Skeletal muscle satellite cell (primary cell): ENCODE measurements at regions not wholly inside any gene's neighbourhood (a gene's known extent, or its start where the extent isn't known, plus 50 kb on each side); places are given as distances from the start of the nearest gene placed in this dataset.

Source experiments
- H3K27me3 ChIP-seq: 2 replicates; pipeline ENCODE4 v1.7.0; 2013; ENCODE audit warnings: low read length; ENCODE audit not compliant: control insufficient read depth, insufficient read depth
- H3K36me3 ChIP-seq: 2 replicates; pipeline ENCODE4 v1.7.0; 2013; ENCODE audit warnings: mild to moderate bottlenecking, control low read depth, low read length; ENCODE audit not compliant: insufficient read depth
- H3K4me1 ChIP-seq: 2 replicates; pipeline ENCODE4 v1.7.0; 2013; ENCODE audit warnings: low read length; ENCODE audit not compliant: control insufficient read depth, insufficient read depth
- H3K4me2 ChIP-seq: 2 replicates; pipeline ENCODE4 v1.7.0; 2013; ENCODE audit warnings: mild to moderate bottlenecking, low read length
- H3K4me3 ChIP-seq: 2 replicates; pipeline ENCODE4 v1.7.0; 2013; ENCODE audit warnings: low read length
- H3K9ac ChIP-seq: 2 replicates; pipeline ENCODE4 v1.7.0; 2013; ENCODE audit warnings: mild to moderate bottlenecking, low read depth, low read length, moderate library complexity
- H3K9me3 ChIP-seq: replicated peaks from 2 replicates; pipeline ENCODE4 v1.7.0; 2013; ENCODE audit warnings: mild to moderate bottlenecking, control low read depth, low read length

- no peak overlapping the region for H3K4me2 ChIP-seq
- no peak overlapping the region for H3K4me3 ChIP-seq
- H3K27me3 ChIP-seq: peaks cover 16% of the 10 kb centered on the region
- H3K36me3 ChIP-seq: no peaks in the 10 kb centered on the region
- no peak overlapping the region for H3K9ac ChIP-seq
- H3K9me3 ChIP-seq: no peaks in the 10 kb centered on the region
- peaks cover 9% of the 10 kb centered on the region for H3K4me1 ChIP-seq
These were observed 140.8 kb downstream of the VEGFA start for GRCh38 chr6:43910638-43911353.

- no peak overlapping the region for H3K4me3 ChIP-seq
- peaks cover 9% of the 10 kb centered on the region for H3K4me1 ChIP-seq
- H3K9me3 ChIP-seq: no peaks in the 10 kb centered on the region
- H3K4me2 ChIP-seq: no peak overlapping the region
- H3K27me3 ChIP-seq: peaks cover 16% of the 10 kb centered on the region
- no peaks in the 10 kb centered on the region for H3K36me3 ChIP-seq
- no peak overlapping the region for H3K9ac ChIP-seq
These were observed 140.2 kb downstream of the VEGFA start for GRCh38 chr6:43910149-43910637.

DNA sequence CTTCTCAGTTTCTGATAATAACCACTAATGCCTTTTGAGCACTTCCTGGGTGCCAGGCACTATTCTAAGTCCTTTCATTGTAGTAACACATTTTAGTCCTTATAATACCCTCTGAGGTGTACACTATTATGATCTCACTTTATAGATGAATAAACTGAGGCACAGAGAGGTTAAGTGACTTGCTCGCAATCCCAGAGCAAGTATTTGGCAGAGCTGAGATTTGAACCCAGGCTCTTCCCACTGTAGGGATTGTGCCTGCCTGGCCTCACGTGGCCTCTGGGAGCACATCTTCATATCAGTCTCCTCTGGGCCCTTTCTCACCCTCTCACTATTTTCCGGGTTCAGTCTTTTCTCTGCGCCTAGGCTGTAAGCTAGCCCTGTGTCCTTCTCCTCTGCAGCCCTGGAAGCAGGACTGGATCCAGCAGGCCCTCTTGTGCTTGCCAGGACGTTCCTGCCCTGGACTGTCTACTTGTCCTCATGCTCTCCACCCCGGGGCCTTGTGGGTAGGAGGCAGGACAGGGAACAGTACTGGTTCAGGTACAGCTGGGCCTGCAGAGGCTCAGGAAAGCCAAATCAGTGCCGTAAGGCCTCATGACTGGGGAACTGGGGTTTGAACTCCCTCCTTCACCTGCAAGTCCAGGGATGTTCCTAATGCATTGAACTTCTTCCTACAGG, 139.6 kb downstream of the VEGFA start:
- Histone ChIP-seq H3K4me3 (no peak overlapping the region), H3K9ac (no peak overlapping the region), H3K4me1 (peaks cover 9% of the 10 kb centered on the region), H3K36me3 (no peaks in the 10 kb centered on the region), H3K4me2 (no peak overlapping the region), H3K27me3 (peaks cover 16% of the 10 kb centered on the region), H3K9me3 (no peaks in the 10 kb centered on the region)

DNA sequence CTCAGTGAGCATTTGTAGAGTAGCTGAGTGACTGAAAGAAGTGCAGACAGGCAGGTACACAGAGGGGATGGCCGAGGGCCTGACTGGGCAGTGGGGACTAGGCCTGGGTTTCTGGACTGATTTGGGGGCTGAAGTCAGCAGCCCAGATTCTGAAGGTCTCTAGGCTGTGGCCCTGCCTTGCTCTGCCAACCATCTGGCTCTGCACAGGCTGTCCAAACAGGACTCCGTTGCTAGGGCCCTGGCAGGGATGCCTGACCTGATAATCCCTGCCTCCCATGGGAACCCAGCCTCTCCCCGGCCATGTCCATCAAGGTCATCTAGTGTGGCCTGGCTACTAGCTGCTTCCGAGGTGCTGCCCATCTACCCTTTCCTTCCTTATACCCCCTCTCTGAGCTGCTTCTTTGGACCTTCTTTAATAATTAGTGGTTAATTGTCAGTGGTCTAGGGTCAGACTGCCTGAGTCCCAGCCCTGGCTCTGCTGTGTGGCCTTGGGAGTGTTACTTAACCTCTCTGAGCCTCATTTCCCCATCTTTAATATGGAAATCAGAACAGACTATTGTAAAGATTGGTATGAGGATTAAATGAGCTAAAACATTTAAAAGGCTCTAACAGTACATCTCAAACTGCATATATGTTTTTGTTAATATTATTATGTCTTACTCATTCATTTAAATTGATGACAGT, 137.9 kb downstream of the VEGFA start:
- Histone ChIP-seq H3K27me3 (peaks cover 16% of the 10 kb centered on the region), H3K36me3 (no peaks in the 10 kb centered on the region), H3K4me1 (no peaks in the 10 kb centered on the region), H3K4me2 (no peak overlapping the region), H3K9ac (no peak overlapping the region), H3K9me3 (no peaks in the 10 kb centered on the region), H3K4me3 (no peak overlapping the region)

GRCh38 chr6:43907312-43907711, 137.3 kb downstream of the VEGFA start:
- Histone ChIP-seq H3K9me3 (no peaks in the 10 kb centered on the region), H3K36me3 (no peaks in the 10 kb centered on the region), H3K4me3 (no peak overlapping the region), H3K9ac (no peak overlapping the region), H3K27me3 (peaks cover 19% of the 10 kb centered on the region), H3K4me1 (no peaks in the 10 kb centered on the region), H3K4me2 (no peak overlapping the region)

GRCh38 chr6:43904311-43905123, 134.5 kb downstream of the VEGFA start:
- no peaks in the 10 kb centered on the region for H3K36me3 ChIP-seq
- no peaks in the 10 kb centered on the region for H3K4me1 ChIP-seq
- no peak overlapping the region for H3K4me2 ChIP-seq
- peaks cover 24% of the 10 kb centered on the region for H3K27me3 ChIP-seq
- H3K9ac ChIP-seq: no peak overlapping the region
- H3K9me3 ChIP-seq: no peaks in the 10 kb centered on the region
- no peak overlapping the region for H3K4me3 ChIP-seq

DNA sequence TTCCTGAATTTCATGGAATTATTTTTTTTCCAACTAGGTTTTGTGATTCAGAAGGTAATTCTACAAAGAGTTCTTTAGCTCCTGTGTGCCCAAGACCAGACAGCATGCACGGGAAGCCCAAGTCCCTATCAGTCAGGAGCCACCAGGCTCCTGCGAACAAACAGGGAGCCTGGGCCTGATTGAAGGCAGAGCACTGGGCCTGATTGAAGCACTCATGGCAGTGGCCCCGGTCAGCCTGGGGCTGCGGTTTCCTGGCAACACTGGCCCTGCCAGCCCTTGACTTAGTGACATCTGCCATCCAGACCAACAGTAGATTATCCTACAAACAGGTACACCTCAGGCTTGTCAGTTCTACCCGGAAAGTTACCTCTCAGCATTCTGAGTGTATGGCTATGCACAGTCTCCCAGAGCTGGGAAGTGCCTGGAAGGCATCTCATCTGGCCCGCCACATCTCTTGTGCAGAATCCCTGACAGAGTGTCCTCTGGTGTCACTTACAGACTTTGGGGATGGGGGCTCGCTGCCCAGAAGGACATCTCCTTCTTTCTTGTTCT, 133.8 kb downstream of the VEGFA start:
- no peaks in the 10 kb centered on the region for H3K36me3 ChIP-seq
- H3K4me1 ChIP-seq: no peaks in the 10 kb centered on the region
- H3K4me2 ChIP-seq: no peak overlapping the region
- H3K4me3 ChIP-seq: no peak overlapping the region
- peaks cover 24% of the 10 kb centered on the region for H3K27me3 ChIP-seq
- no peak overlapping the region for H3K9ac ChIP-seq
- no peaks in the 10 kb centered on the region for H3K9me3 ChIP-seq

- no peak overlapping the region for H3K9ac ChIP-seq
- H3K9me3 ChIP-seq: no peaks in the 10 kb centered on the region
- no peaks in the 10 kb centered on the region for H3K4me1 ChIP-seq
- no peaks in the 10 kb centered on the region for H3K36me3 ChIP-seq
- H3K4me2 ChIP-seq: no peak overlapping the region
- no peak overlapping the region for H3K4me3 ChIP-seq
- peaks cover 20% of the 10 kb centered on the region for H3K27me3 ChIP-seq
These were observed 131.8 kb downstream of the VEGFA start for GRCh38 chr6:43901733-43902230.

GRCh38 chr6:43900916-43901732, 131.1 kb downstream of the VEGFA start:
- H3K4me1 ChIP-seq: no peaks in the 10 kb centered on the region
- H3K9ac ChIP-seq: no peak overlapping the region
- peaks cover 21% of the 10 kb centered on the region for H3K27me3 ChIP-seq
- H3K36me3 ChIP-seq: no peaks in the 10 kb centered on the region
- no peak overlapping the region for H3K4me3 ChIP-seq
- no peak overlapping the region for H3K4me2 ChIP-seq
- H3K9me3 ChIP-seq: no peaks in the 10 kb centered on the region

GRCh38 chr6:43900560-43900915, 130.5 kb downstream of the VEGFA start:
- H3K36me3 ChIP-seq: no peaks in the 10 kb centered on the region
- peaks cover 21% of the 10 kb centered on the region for H3K27me3 ChIP-seq
- no peak overlapping the region for H3K9ac ChIP-seq
- no peaks in the 10 kb centered on the region for H3K4me1 ChIP-seq
- H3K4me2 ChIP-seq: no peak overlapping the region
- H3K4me3 ChIP-seq: no peak overlapping the region
- no peaks in the 10 kb centered on the region for H3K9me3 ChIP-seq
